ENCODE measurements at regions not wholly inside any gene's neighbourhood (a gene's known extent, or its start where the extent isn't known, plus 50 kb on each side); places are given as distances from the start of the nearest gene placed in this dataset.

GRCh38 chr5:125026867-125027731 lies 280.7 kb upstream of the ZNF608 start:
- TF ChIP-seq EP300 (IDR thresholded peaks at IDR 0.05) (no peak), CTCF (IDR thresholded peaks at IDR 0.05) (no peak)

Data from esophagus muscularis mucosa (tissue), 3 donors.